Fibroblast of the aortic adventitia (primary cell): ENCODE measurements at regions not wholly inside any gene's neighbourhood (a gene's known extent, or its start where the extent isn't known, plus 50 kb on each side); places are given as distances from the start of the nearest gene placed in this dataset.

Experiments used
- DNase-seq: peaks from one replicate; pipeline ENCODE4 v3.0.0-alpha.2; 2010; ENCODE audit warnings: low read depth
- H3K4me3 ChIP-seq: 2 replicates; pipeline ENCODE4 v1.5.1; 2011; ENCODE audit warnings: low read depth, mild to moderate bottlenecking, control low read depth, low read length, moderate library complexity
- CTCF ChIP-seq: IDR thresholded peaks from 2 replicates; pipeline ENCODE4 v1.5.1; 2011; ENCODE audit warnings: mild to moderate bottlenecking, low read length, control low read depth, inconsistent platforms; ENCODE audit not compliant: insufficient read depth

- DNase-seq, result no peak
- TF ChIP-seq CTCF, result no peak
- no peak overlapping the region for H3K4me3 ChIP-seq
Measured at GRCh38 chr7:106400923-106401322, 116.1 kb upstream of the NAMPT start.

- no peak for TF ChIP-seq CTCF
Measured at GRCh38 chr7:106398786-106399185, 114.0 kb upstream of the NAMPT start.

DNA sequence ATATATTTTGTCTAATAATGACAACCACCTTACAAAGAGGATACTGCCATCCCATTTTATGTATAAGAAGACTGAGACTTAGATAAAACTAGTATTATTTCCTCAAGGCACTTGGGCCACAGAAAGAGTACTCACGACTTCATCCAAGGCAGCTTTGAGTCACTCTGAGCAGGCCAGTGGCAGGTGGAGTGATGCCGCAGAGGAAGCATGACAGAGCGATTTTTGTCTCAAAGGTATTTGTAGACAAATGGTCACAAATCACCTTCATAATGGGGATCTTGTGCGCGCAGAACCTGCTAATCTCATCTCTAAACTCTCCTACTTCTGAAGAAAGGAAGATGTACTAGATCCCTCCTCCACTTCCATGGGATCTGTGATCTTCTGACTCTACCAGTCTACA is 113.2 kb upstream of the NAMPT start:
- TF ChIP-seq CTCF, result no peak
- no peak overlapping the region for H3K4me3 ChIP-seq
- no peak for DNase-seq

More at GRCh38 chr7:106398786-106399185, 114.0 kb upstream of the NAMPT start:
- no peak for DNase-seq
- H3K4me3 ChIP-seq, result no peak overlapping the region

DNA sequence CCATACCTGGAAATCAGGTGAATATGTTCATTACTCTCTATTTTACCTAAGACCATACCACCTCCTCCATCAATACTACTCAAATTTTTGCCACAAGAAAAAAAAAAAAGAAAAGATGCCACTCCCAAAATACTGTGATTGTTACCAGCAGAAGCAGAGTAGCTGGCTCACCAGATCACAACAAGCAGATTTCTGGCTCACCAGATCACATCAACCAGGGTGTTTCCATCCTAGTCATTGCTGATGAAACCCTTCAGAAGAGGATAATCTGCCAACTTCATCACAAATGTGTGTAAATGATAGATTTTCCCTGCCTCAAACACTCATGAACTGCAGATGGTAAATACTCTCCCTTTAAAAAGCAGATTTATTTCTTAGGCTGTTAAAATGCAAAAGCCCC is 109.7 kb upstream of the NAMPT start:
- no peak for TF ChIP-seq CTCF
- no peak overlapping the region for H3K4me3 ChIP-seq
- no peak for DNase-seq

DNA sequence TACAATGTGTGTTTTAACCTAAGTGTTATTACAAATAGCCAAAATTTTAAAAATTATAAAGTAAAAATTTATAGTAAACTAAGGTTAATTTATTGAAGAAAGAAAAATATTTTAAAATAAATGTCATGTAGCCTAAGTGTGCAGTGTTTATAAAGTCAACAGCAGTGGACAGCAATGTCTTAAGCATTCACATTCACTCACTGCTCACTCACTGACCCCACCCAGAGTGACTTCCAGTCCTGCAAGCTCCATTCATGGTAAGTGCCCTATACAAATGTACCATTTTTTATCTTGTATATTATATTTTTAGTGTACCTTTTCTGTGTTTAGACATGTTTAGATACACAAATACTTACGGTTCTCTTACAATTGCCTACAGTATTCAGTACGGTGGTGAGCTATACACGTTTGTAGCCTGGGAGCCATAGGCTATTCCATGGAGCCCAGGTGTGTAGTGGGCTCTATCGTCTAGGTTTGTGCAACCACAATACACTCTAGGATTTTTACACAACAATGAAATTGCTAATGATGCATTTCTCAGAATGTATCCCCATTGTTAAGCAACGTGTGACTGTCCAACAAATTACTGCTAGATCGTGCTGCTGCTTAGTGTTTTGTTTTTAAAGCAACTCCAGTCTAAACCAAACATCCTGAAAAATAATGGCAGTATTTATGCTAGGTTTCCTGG is 108.9 kb upstream of the NAMPT start:
- TF ChIP-seq CTCF, result no peak
- H3K4me3 ChIP-seq, result no peak overlapping the region
- DNase-seq, result no peak

DNA sequence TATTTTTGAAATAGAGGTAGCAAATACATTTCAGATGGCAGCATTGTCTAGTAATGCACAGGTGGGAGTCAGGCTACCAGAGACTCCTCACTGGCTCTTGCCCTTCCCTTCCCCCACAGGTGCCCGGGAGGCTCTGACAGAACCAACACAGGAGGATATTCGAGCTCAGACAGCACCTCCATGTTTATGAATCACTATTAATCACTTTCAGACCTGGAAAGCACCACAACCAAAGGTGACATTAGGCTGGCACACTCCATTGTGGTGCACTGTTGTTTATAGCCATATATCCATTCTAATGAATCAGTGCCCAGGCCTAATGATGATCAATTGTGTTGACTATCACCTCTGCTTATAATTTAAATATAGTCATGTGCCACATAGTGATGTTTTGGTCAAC is 107.8 kb upstream of the NAMPT start:
- no peak overlapping the region for H3K4me3 ChIP-seq
- no peak for DNase-seq
- TF ChIP-seq CTCF, result no peak

- no peak for TF ChIP-seq CTCF
- no peak overlapping the region for H3K4me3 ChIP-seq
- no peak for DNase-seq
Measured at GRCh38 chr7:106392144-106392543, 107.4 kb upstream of the NAMPT start.
